Upper lobe of right lung (tissue), 1 donor: ENCODE measurements at regions not wholly inside any gene's neighbourhood (a gene's known extent, or its start where the extent isn't known, plus 50 kb on each side); places are given as distances from the start of the nearest gene placed in this dataset.

Source experiments
- ATAC-seq: fragments of 200-7000 bp; cut with Tn5 transposase; one replicate; pipeline ENCODE4 v1.9.1; 2020; ENCODE audit warnings: mild to moderate bottlenecking, moderate library complexity
- DNase-seq: peaks from one replicate; pipeline ENCODE4 v3.0.0-alpha.2; 2020
- H3K27ac ChIP-seq: fragments of 200-600 bp; one replicate; pipeline ENCODE4 v1.8.0; 2022
- H3K27me3 ChIP-seq: fragments of 200-600 bp; one replicate; pipeline ENCODE4 v1.8.0; 2022; ENCODE audit warnings: mild to moderate bottlenecking
- H3K36me3 ChIP-seq: fragments of 200-600 bp; one replicate; pipeline ENCODE4 v1.8.0; 2022
- H3K4me1 ChIP-seq: fragments of 200-600 bp; one replicate; pipeline ENCODE4 v1.8.0; 2022
- H3K4me3 ChIP-seq: fragments of 200-600 bp; one replicate; pipeline ENCODE4 v1.8.0; 2022; ENCODE audit warnings: mild to moderate bottlenecking
- H3K9me3 ChIP-seq: fragments of 200-600 bp; one replicate; pipeline ENCODE4 v1.8.0; 2022
- CTCF ChIP-seq: fragments of 200-600 bp; IDR thresholded peaks from one replicate; pipeline ENCODE4 v1.8.0; 2022; ENCODE audit warnings: antibody characterized with exemption
- intact Hi-C: fragments of 100-400 bp; cut with DNase I; formaldehyde crosslinking; loops from one replicate; pipeline ENCODE4 v1.11.0; 2022
- donor health status: DM: no; HTN: yes; CAD: no; lungs with severe emphysema.

- no peak overlapping the region for H3K27ac ChIP-seq
- H3K27me3 ChIP-seq, result no peaks in the 10 kb centered on the region
- H3K4me3 ChIP-seq, result no peak overlapping the region
- DNase-seq (no peak), ATAC-seq (no peak)
- no peaks in the 10 kb centered on the region for H3K36me3 ChIP-seq
- no peaks in the 10 kb centered on the region for H3K9me3 ChIP-seq
- intact Hi-C loops, result no loop called here
- H3K4me1 ChIP-seq, result no peaks in the 10 kb centered on the region
- TF ChIP-seq CTCF, result no peak
Measured at GRCh38 chr13:47865883-47866282, 135.2 kb downstream of the SUCLA2 start.

GRCh38 chr13:47862841-47863240 is 138.2 kb downstream of the SUCLA2 start:
- no peaks in the 10 kb centered on the region for H3K36me3 ChIP-seq
- intact Hi-C loops, result no loop called here
- ATAC-seq, result no peak
- H3K27ac ChIP-seq, result no peak overlapping the region
- H3K4me3 ChIP-seq, result no peak overlapping the region
- no peak for DNase-seq
- H3K27me3 ChIP-seq, result no peaks in the 10 kb centered on the region
- TF ChIP-seq CTCF, result no peak
- H3K4me1 ChIP-seq, result no peaks in the 10 kb centered on the region
- no peaks in the 10 kb centered on the region for H3K9me3 ChIP-seq

- TF ChIP-seq CTCF, result no peak
- DNase-seq, result no peak
- no peaks in the 10 kb centered on the region for H3K36me3 ChIP-seq
Measured at GRCh38 chr13:47859165-47859564, 141.9 kb downstream of the SUCLA2 start.

GRCh38 chr13:47858042-47859025 is 142.7 kb downstream of the SUCLA2 start:
- ATAC-seq (no peak), DNase-seq (no peak)
- no peak overlapping the region for H3K4me3 ChIP-seq
- no peak for TF ChIP-seq CTCF
- intact Hi-C loops, result no loop called here
- no peaks in the 10 kb centered on the region for H3K36me3 ChIP-seq
- H3K4me1 ChIP-seq, result no peaks in the 10 kb centered on the region
- H3K27me3 ChIP-seq, result no peaks in the 10 kb centered on the region
- no peak overlapping the region for H3K27ac ChIP-seq
- H3K9me3 ChIP-seq, result no peaks in the 10 kb centered on the region

More at GRCh38 chr13:47859165-47859564, 141.9 kb downstream of the SUCLA2 start:
- ATAC-seq, result no peak
- Histone ChIP-seq H3K9me3 (no peaks in the 10 kb centered on the region), H3K4me3 (no peak overlapping the region), H3K4me1 (no peaks in the 10 kb centered on the region), H3K27me3 (no peaks in the 10 kb centered on the region), H3K27ac (no peak overlapping the region)
- intact Hi-C loops, result no loop called here

- no peak for TF ChIP-seq CTCF
- no peaks in the 10 kb centered on the region for H3K27me3 ChIP-seq
- no peak overlapping the region for H3K27ac ChIP-seq
- H3K4me3 ChIP-seq, result no peak overlapping the region
- intact Hi-C loops, result no loop called here
- H3K4me1 ChIP-seq, result no peaks in the 10 kb centered on the region
- H3K9me3 ChIP-seq, result no peaks in the 10 kb centered on the region
- ATAC-seq (no peak), DNase-seq (no peak)
- no peaks in the 10 kb centered on the region for H3K36me3 ChIP-seq
Measured at GRCh38 chr13:47853236-47853635, 147.8 kb downstream of the SUCLA2 start.
